ENCODE measurements at regions not wholly inside any gene's neighbourhood (a gene's known extent, or its start where the extent isn't known, plus 50 kb on each side); places are given as distances from the start of the nearest gene placed in this dataset.

DNA sequence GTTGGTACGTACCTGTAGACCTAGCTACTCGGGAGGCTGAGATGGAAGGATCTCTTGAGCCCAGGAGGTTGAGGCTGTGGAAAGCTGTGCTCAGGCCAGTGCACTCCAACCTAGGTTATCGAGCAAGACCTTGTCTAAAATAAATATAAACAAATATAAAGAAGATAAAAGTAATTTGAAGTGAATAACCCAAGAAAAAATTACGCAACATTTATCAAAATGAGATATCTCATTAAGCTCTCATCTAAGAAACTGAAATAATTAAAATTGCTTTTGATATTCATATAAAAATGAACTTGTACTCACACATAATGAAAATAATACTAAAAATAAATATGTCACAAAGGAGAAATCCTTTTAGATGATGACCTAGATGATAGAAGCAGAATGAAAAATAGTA lies 647.1 kb upstream of the NCAM2 start:
- POLR2A ChIA-PET = interaction anchor here (0.7 kb wide), 1 partner anchor 195 kb away, joined by 3 read pairs; no protein-coding TSS in a partner anchor
- Histone ChIP-seq H3K79me2 (ENCODE audit: insufficient read depth, low read depth, low read length) (no peaks in the 10 kb centered on the region), H3K4me2 (ENCODE audit: low read length) (no peak overlapping the region), H3K4me1 (ENCODE audit: insufficient read depth, low read length, poor library complexity, severe bottlenecking) (no peaks in the 10 kb centered on the region), H3K36me3 (ENCODE audit: insufficient read depth, low read length) (no peaks in the 10 kb centered on the region), H3K9me3 (ENCODE audit: low read length) (peaks cover 12% of the 10 kb centered on the region; the same call in 1 of the 2 replicates), H3K9me2 (ENCODE audit: insufficient read depth, low read length) (no peaks in the 10 kb centered on the region), H3K27ac (ENCODE audit: low read depth, low read length, poor library complexity, severe bottlenecking) (no peak overlapping the region), H3K4me3 (ENCODE audit: low read depth, low read length, poor library complexity, severe bottlenecking) (no peak overlapping the region), H2AFZ (ENCODE audit: low read length) (no peak overlapping the region), H4K20me1 (ENCODE audit: insufficient read depth, low read length) (no peaks in the 10 kb centered on the region)
- intact Hi-C loops (cut with micrococcal nuclease; ENCODE audit: unreplicated experiment) = no loop called here
- no TSS peak for BruUV-seq (replicated peaks)
- TF ChIP-seq, protein P1, sequence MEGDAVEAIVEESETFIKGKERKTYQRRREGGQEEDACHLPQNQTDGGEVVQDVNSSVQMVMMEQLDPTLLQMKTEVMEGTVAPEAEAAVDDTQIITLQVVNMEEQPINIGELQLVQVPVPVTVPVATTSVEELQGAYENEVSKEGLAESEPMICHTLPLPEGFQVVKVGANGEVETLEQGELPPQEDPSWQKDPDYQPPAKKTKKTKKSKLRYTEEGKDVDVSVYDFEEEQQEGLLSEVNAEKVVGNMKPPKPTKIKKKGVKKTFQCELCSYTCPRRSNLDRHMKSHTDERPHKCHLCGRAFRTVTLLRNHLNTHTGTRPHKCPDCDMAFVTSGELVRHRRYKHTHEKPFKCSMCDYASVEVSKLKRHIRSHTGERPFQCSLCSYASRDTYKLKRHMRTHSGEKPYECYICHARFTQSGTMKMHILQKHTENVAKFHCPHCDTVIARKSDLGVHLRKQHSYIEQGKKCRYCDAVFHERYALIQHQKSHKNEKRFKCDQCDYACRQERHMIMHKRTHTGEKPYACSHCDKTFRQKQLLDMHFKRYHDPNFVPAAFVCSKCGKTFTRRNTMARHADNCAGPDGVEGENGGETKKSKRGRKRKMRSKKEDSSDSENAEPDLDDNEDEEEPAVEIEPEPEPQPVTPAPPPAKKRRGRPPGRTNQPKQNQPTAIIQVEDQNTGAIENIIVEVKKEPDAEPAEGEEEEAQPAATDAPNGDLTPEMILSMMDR (conservative IDR thresholded peaks at IDR 0.05; ENCODE audit: low read length) = no peak
- TF ChIP-seq EZH2phosphoT487 (IDR thresholded peaks at IDR 0.05; ENCODE audit: borderline replicate concordance, low read depth, low read length) = no peak
- DNase-seq (ENCODE audit: low spot score) = no peak
- CTCF ChIA-PET (ENCODE audit: unreplicated experiment) = no interaction called here

DNA sequence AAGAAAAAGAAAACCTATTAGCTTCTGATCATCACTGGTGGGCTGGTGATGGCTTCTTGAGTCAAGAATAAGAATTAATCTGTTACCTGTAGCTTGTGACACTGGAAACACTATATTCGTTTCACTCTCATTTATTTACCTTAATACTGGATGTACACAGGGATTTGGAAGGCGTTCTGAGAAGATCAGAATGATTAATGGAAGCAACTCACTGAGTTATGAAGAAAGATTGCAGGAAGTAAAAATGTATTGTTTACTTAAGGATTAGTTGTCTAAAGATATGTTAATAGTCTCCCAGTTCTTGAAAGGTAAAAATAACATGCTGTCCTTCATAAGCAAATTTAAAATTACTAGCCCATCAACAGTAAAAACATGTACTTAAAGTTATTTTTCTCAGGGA lies 644.9 kb upstream of the NCAM2 start:
- Histone ChIP-seq H3K9me3 (ENCODE audit: low read length) (peaks cover 18% of the 10 kb centered on the region; the same call in 1 of the 2 replicates), H3K9me2 (ENCODE audit: insufficient read depth, low read length) (no peaks in the 10 kb centered on the region), H2AFZ (ENCODE audit: low read length) (no peak overlapping the region), H3K4me1 (ENCODE audit: insufficient read depth, low read length, poor library complexity, severe bottlenecking) (no peaks in the 10 kb centered on the region), H3K4me3 (ENCODE audit: low read depth, low read length, poor library complexity, severe bottlenecking) (no peak overlapping the region), H3K36me3 (ENCODE audit: insufficient read depth, low read length) (no peaks in the 10 kb centered on the region), H3K27ac (ENCODE audit: low read depth, low read length, poor library complexity, severe bottlenecking) (no peak overlapping the region), H4K20me1 (ENCODE audit: insufficient read depth, low read length) (no peaks in the 10 kb centered on the region), H3K79me2 (ENCODE audit: insufficient read depth, low read depth, low read length) (no peaks in the 10 kb centered on the region), H3K4me2 (ENCODE audit: low read length) (no peak overlapping the region)
- TF ChIP-seq, protein P1 (conservative IDR thresholded peaks at IDR 0.05; ENCODE audit: low read length) = no peak
- TF ChIP-seq EZH2phosphoT487 (IDR thresholded peaks at IDR 0.05; ENCODE audit: borderline replicate concordance, low read depth, low read length) = no peak
- POLR2A ChIA-PET = no interaction called here
- CTCF ChIA-PET (ENCODE audit: unreplicated experiment) = no interaction called here
- intact Hi-C loops (cut with micrococcal nuclease; ENCODE audit: unreplicated experiment) = no loop called here
- no peak for DNase-seq (ENCODE audit: low spot score)
- BruUV-seq (replicated peaks) = no TSS peak

DNA sequence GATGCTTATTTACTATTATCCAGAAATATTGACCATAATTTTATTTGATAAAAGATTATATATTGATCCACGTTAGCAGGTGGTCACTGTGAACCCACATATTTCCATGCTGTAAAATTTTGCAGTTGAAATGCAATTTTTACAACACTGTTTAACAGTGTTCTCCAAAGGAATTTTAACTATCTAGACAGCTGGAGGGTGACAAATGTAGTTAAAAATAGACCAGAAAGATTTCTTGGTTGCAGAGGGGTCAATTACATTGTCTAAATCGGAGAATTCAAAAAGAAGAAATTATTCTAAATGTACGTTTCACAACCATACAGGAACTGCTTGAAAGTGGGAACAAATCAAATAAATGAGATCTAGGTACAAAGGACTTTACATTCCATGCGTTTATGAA lies 625.2 kb upstream of the NCAM2 start:
- TF ChIP-seq EZH2phosphoT487 (IDR thresholded peaks at IDR 0.05; ENCODE audit: borderline replicate concordance, low read depth, low read length) = no peak
- TF ChIP-seq, protein P1 (conservative IDR thresholded peaks at IDR 0.05; ENCODE audit: low read length) = no peak
- intact Hi-C loops (cut with micrococcal nuclease; ENCODE audit: unreplicated experiment) = no loop called here
- H4K20me1 ChIP-seq (ENCODE audit: insufficient read depth, low read length) = no peaks in the 10 kb centered on the region

More for the DNA sequence above, 625.2 kb upstream of the NCAM2 start:
- H3K9me2 ChIP-seq (ENCODE audit: insufficient read depth, low read length) = no peaks in the 10 kb centered on the region
- no peak for DNase-seq (ENCODE audit: low spot score)
- POLR2A ChIA-PET = no interaction called here
- CTCF ChIA-PET (ENCODE audit: unreplicated experiment) = no interaction called here
- no peak overlapping the region for H2AFZ ChIP-seq (ENCODE audit: low read length)
- H3K79me2 ChIP-seq (ENCODE audit: insufficient read depth, low read depth, low read length) = no peaks in the 10 kb centered on the region
- H3K4me3 ChIP-seq (ENCODE audit: low read depth, low read length, poor library complexity, severe bottlenecking) = no peak overlapping the region
- H3K9me3 ChIP-seq (ENCODE audit: low read length) = peaks cover 22% of the 10 kb centered on the region; the same call in 1 of the 2 replicates
- BruUV-seq (replicated peaks) = no TSS peak
- H3K4me1 ChIP-seq (ENCODE audit: insufficient read depth, low read length, poor library complexity, severe bottlenecking) = no peaks in the 10 kb centered on the region
- no peak overlapping the region for H3K27ac ChIP-seq (ENCODE audit: low read depth, low read length, poor library complexity, severe bottlenecking)
- H3K4me2 ChIP-seq (ENCODE audit: low read length) = no peak overlapping the region
- no peaks in the 10 kb centered on the region for H3K36me3 ChIP-seq (ENCODE audit: insufficient read depth, low read length)

All from OCI-LY7 (cell line).